IMR-90 (cell line): ENCODE measurements at regions not wholly inside any gene's neighbourhood (a gene's known extent, or its start where the extent isn't known, plus 50 kb on each side); places are given as distances from the start of the nearest gene placed in this dataset.

Experiments
- CEBPB ChIP-seq: IDR thresholded peaks from 2 replicates; pipeline ENCODE4 v1.6.1; 2012; ENCODE audit warnings: low read depth, low read length, improper control_type of control experiment
- CTCF ChIP-seq: conservative IDR thresholded peaks from 2 replicates; pipeline ENCODE4 v1.5.1; 2012; ENCODE audit warnings: mild to moderate bottlenecking, low read depth, low read length, improper control_type of control experiment
- FOS ChIP-seq: fragments of 150-350 bp; IDR thresholded peaks from 2 replicates; pipeline ENCODE4 v1.6.1; 2016; ENCODE audit warnings: low read depth, low read length
- MAFK ChIP-seq: IDR thresholded peaks from 2 replicates; pipeline ENCODE4 v1.6.1; 2012; ENCODE audit warnings: low read depth, low read length, improper control_type of control experiment
- POLR2A ChIP-seq: IDR thresholded peaks from 2 replicates; pipeline ENCODE4 v1.6.1; 2012; ENCODE audit warnings: mild to moderate bottlenecking, low read depth, low read length
- SMC3 ChIP-seq: fragments of 150-350 bp; IDR thresholded peaks from 2 replicates; pipeline ENCODE4 v1.6.1; 2016; ENCODE audit warnings: low read depth, mild to moderate bottlenecking, antibody characterized with exemption, low read length, moderate library complexity
- USF2 ChIP-seq: fragments of 150-350 bp; IDR thresholded peaks from 2 replicates; pipeline ENCODE4 v1.6.1; 2017; ENCODE audit warnings: mild to moderate bottlenecking, antibody characterized with exemption, low read length, low read depth

- TF ChIP-seq USF2 (no peak), CEBPB (no peak), CTCF (no peak), FOS (no peak), POLR2A (no peak), SMC3 (no peak), MAFK (no peak)
These were observed 953.4 kb upstream of the IGFBP7 start for GRCh38 chr4:58063404-58064160.
